ENCODE measurements at regions not wholly inside any gene's neighbourhood (a gene's known extent, or its start where the extent isn't known, plus 50 kb on each side); places are given as distances from the start of the nearest gene placed in this dataset.

DNA sequence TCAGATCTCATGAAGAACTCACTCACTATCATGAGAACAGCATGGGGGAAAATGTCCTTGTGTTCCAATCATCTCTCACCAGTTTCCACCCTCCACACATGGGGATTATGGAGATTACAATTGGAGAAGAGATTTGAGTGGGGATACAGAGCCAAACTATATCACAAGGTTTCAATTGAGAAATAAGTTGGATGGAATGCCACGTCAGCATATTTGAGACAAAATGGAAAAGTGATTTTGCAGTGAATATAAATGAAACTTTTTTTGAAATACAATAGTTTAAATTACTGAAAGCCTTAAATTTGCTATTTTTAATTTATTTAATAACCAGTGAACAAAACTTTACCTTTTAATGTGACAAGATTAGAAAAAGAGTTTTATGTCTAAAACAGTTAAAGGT, 494.1 kb downstream of the PRR32 start:
- H3K4me1 ChIP-seq = no peaks in the 10 kb centered on the region; the same call in 1 of the 2 replicates
- H3K27ac ChIP-seq = no peak overlapping the region
- H3K27me3 ChIP-seq = no peaks in the 10 kb centered on the region
- H3K4me3 ChIP-seq = no peak overlapping the region
- H3K36me3 ChIP-seq = no peaks in the 10 kb centered on the region
- H3K9me3 ChIP-seq (replicated peaks) = no peaks in the 10 kb centered on the region
- DNase-seq = no peak

- Histone ChIP-seq H3K27me3 (no peaks in the 10 kb centered on the region), H3K9me3 (replicated peaks) (no peaks in the 10 kb centered on the region), H3K4me3 (no peak overlapping the region), H3K27ac (no peak overlapping the region), H3K36me3 (no peaks in the 10 kb centered on the region), H3K4me1 (no peaks in the 10 kb centered on the region; the same call in 1 of the 2 replicates)
- DNase-seq = peak in 1 of 2 experiments; percentile 21
Observed at GRCh38 chrX:127317159-127317558, 497.6 kb downstream of the PRR32 start.

DNA sequence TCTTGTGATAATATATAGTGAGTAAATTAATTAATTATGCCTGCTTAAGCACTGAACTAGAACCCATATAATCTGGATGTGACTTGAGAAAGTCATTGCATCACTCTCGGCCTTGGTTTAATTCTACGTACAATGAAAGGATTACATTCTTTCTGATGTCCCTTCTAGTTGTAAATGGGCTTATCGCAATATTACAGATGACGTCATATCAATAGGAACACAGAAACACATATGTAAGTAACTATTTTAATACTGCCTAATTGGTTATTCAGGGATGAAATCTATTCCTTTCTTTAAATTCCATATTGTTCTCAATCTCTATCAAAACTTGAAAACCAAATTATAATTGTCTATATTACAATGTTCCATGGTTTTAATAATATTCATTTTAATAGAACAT, 504.6 kb downstream of the PRR32 start:
- Histone ChIP-seq H3K27me3 (no peaks in the 10 kb centered on the region), H3K27ac (no peak overlapping the region), H3K36me3 (no peaks in the 10 kb centered on the region), H3K9me3 (replicated peaks) (no peaks in the 10 kb centered on the region), H3K4me3 (no peak overlapping the region), H3K4me1 (no peaks in the 10 kb centered on the region)
- no peak for DNase-seq
